Spleen (tissue), 7 donors: ENCODE measurements at regions not wholly inside any gene's neighbourhood (a gene's known extent, or its start where the extent isn't known, plus 50 kb on each side); places are given as distances from the start of the nearest gene placed in this dataset.

ENCODE experiments used
- POLR2A ChIP-seq, 3 donors: fragments of 450-650 bp; IDR thresholded peaks; one replicate each; pipeline ENCODE4 v1.5.1; 2017; ENCODE audit warnings: antibody characterized with exemption in 3 of 3, mild to moderate bottlenecking in 1 of 3
- POLR2AphosphoS5 ChIP-seq, 3 donors: sonication (generic); formaldehyde crosslinking; IDR thresholded peaks; one replicate each; pipeline ENCODE4 v1.5.1; 2017; ENCODE audit warnings: antibody characterized with exemption in 3 of 3
- TF ChIP-seq, protein P1 (sequence below), 11 experiments: fragments of 200-600 bp in 7 of 11; fragments of 450-650 bp in 4 of 11; sonication (generic) in 4 of 11; IDR thresholded peaks in 8 of 11; conservative IDR thresholded peaks in 3 of 11; 1 replicate in 7 of 11; 2 replicates in 4 of 11; pipeline versions ENCODE4 v1.4.0 to v1.8.0; 2016 to 2021; ENCODE audit warnings: antibody characterized with exemption in 11 of 11, inconsistent platforms in 4 of 11, mild to moderate bottlenecking in 1 of 11
- donor health status: DM: no; HTN: no; CAD: no; lungs with moderate emphysema.
- donor health status: DM: no; HTN: no; CAD: no.
- donor health status: DM: no; HTN: no; CAD: no.

DNA sequence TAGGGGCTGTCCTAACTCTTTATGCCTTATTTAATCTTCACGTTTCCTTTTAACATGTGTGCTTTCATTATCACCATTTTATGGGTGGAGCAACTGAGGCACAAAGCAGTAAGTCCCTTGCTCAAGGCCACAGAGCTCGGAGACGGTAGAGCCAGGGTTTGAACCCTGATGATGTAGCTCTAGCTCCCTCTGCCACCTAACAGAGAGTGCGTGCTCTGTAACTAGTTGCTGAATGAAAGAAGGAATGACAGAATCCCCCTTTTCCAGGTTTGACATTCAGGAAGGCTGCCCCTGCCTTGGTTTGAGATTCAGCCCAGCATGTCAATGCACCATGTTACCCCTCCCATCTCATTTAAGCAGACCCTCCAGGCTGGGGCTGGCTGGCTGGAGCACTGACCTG lies 193.3 kb upstream of the NAV2 start:
- TF ChIP-seq, protein P1, sequence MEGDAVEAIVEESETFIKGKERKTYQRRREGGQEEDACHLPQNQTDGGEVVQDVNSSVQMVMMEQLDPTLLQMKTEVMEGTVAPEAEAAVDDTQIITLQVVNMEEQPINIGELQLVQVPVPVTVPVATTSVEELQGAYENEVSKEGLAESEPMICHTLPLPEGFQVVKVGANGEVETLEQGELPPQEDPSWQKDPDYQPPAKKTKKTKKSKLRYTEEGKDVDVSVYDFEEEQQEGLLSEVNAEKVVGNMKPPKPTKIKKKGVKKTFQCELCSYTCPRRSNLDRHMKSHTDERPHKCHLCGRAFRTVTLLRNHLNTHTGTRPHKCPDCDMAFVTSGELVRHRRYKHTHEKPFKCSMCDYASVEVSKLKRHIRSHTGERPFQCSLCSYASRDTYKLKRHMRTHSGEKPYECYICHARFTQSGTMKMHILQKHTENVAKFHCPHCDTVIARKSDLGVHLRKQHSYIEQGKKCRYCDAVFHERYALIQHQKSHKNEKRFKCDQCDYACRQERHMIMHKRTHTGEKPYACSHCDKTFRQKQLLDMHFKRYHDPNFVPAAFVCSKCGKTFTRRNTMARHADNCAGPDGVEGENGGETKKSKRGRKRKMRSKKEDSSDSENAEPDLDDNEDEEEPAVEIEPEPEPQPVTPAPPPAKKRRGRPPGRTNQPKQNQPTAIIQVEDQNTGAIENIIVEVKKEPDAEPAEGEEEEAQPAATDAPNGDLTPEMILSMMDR (IDR thresholded peaks at IDR 0.05 in 8 of 11, conservative IDR thresholded peaks at IDR 0.05 in 3 of 11), result no peak
- TF ChIP-seq POLR2A (IDR thresholded peaks at IDR 0.05) (no peak), POLR2AphosphoS5 (IDR thresholded peaks at IDR 0.05) (no peak)
